ENCODE measurements at regions not wholly inside any gene's neighbourhood (a gene's known extent, or its start where the extent isn't known, plus 50 kb on each side); places are given as distances from the start of the nearest gene placed in this dataset.
"Not testable (repeated sequence)": the region's sequence is repeated elsewhere in the genome, so short reads cannot be mapped to it uniquely, and the experiment has no call there.

- no peaks in the 10 kb centered on the region for H3K9me3 ChIP-seq (replicated peaks; ENCODE audit: low read length)
- peak overlapping the region; percentile 3 for H3K4me2 ChIP-seq (ENCODE audit: low read length)
These were observed 129.9 kb upstream of the TFPI start for GRCh38 chr2:187684174-187684573.

GRCh38 chr2:187686416-187687024, 132.3 kb upstream of the TFPI start:
- no peaks in the 10 kb centered on the region for H3K9me3 ChIP-seq (replicated peaks; ENCODE audit: low read length)
- no peak overlapping the region for H3K9ac ChIP-seq (ENCODE audit: low read depth, low read length)
- H3K36me3 ChIP-seq (ENCODE audit: insufficient read depth, low read length), result no peaks in the 10 kb centered on the region
- H3K4me1 ChIP-seq (ENCODE audit: control insufficient read depth, insufficient read depth, low read length), result peaks cover 16% of the 10 kb centered on the region
- H3K4me3 ChIP-seq (ENCODE audit: low read length), result no peak overlapping the region
- no peak overlapping the region for H3K4me2 ChIP-seq (ENCODE audit: low read length)
- no peaks in the 10 kb centered on the region for H3K27me3 ChIP-seq (ENCODE audit: control insufficient read depth, insufficient read depth, low read length)

More at GRCh38 chr2:187684174-187684573, 129.9 kb upstream of the TFPI start:
- Histone ChIP-seq H3K27me3 (ENCODE audit: control insufficient read depth, insufficient read depth, low read length) (no peaks in the 10 kb centered on the region), H3K36me3 (ENCODE audit: insufficient read depth, low read length) (no peaks in the 10 kb centered on the region), H3K4me3 (ENCODE audit: low read length) (no peak overlapping the region), H3K4me1 (ENCODE audit: control insufficient read depth, insufficient read depth, low read length) (peaks cover 8% of the 10 kb centered on the region), H3K9ac (ENCODE audit: low read depth, low read length) (no peak overlapping the region)

- no peak overlapping the region for H3K4me2 ChIP-seq (ENCODE audit: low read length)
- no peak overlapping the region for H3K4me3 ChIP-seq (ENCODE audit: low read length)
- no peaks in the 10 kb centered on the region for H3K36me3 ChIP-seq (ENCODE audit: insufficient read depth, low read length)
- H3K27me3 ChIP-seq (ENCODE audit: control insufficient read depth, insufficient read depth, low read length), result no peaks in the 10 kb centered on the region
- no peak overlapping the region for H3K9ac ChIP-seq (ENCODE audit: low read depth, low read length)
- H3K4me1 ChIP-seq (ENCODE audit: control insufficient read depth, insufficient read depth, low read length), result peaks cover 16% of the 10 kb centered on the region
- no peaks in the 10 kb centered on the region for H3K9me3 ChIP-seq (replicated peaks; ENCODE audit: low read length)
These were observed 133.3 kb upstream of the TFPI start for GRCh38 chr2:187687585-187687984.

- Histone ChIP-seq H3K27me3 (ENCODE audit: control insufficient read depth, insufficient read depth, low read length) (no peaks in the 10 kb centered on the region), H3K36me3 (ENCODE audit: insufficient read depth, low read length) (no peaks in the 10 kb centered on the region), H3K4me2 (ENCODE audit: low read length) (no peak overlapping the region), H3K9me3 (replicated peaks; ENCODE audit: low read length) (no peaks in the 10 kb centered on the region), H3K9ac (ENCODE audit: low read depth, low read length) (no peak overlapping the region), H3K4me3 (ENCODE audit: low read length) (no peak overlapping the region), H3K4me1 (ENCODE audit: control insufficient read depth, insufficient read depth, low read length) (peaks cover 13% of the 10 kb centered on the region)
These were observed 135.1 kb upstream of the TFPI start for GRCh38 chr2:187689372-187689771.

GRCh38 chr2:187693923-187694322, 139.7 kb upstream of the TFPI start:
- H3K4me2 ChIP-seq (ENCODE audit: low read length), result no peak overlapping the region
- no peak overlapping the region for H3K9ac ChIP-seq (ENCODE audit: low read depth, low read length)
- no peaks in the 10 kb centered on the region for H3K36me3 ChIP-seq (ENCODE audit: insufficient read depth, low read length)
- H3K4me3 ChIP-seq (ENCODE audit: low read length), result no peak overlapping the region
- no peaks in the 10 kb centered on the region for H3K9me3 ChIP-seq (replicated peaks; ENCODE audit: low read length)
- peaks cover 15% of the 10 kb centered on the region for H3K4me1 ChIP-seq (ENCODE audit: control insufficient read depth, insufficient read depth, low read length)
- H3K27me3 ChIP-seq (ENCODE audit: control insufficient read depth, insufficient read depth, low read length), result no peaks in the 10 kb centered on the region

GRCh38 chr2:187696644-187697043, 142.4 kb upstream of the TFPI start:
- not testable (repeated sequence) for H3K27me3 ChIP-seq (ENCODE audit: control insufficient read depth, insufficient read depth, low read length); H3K9me3 ChIP-seq (replicated peaks; ENCODE audit: low read length); H3K9ac ChIP-seq (ENCODE audit: low read depth, low read length); H3K4me2 ChIP-seq (ENCODE audit: low read length); H3K36me3 ChIP-seq (ENCODE audit: insufficient read depth, low read length); H3K4me1 ChIP-seq (ENCODE audit: control insufficient read depth, insufficient read depth, low read length); H3K4me3 ChIP-seq (ENCODE audit: low read length)

GRCh38 chr2:187698374-187699110, 144.3 kb upstream of the TFPI start:
- Histone ChIP-seq H3K4me2 (ENCODE audit: low read length) (no peak overlapping the region), H3K27me3 (ENCODE audit: control insufficient read depth, insufficient read depth, low read length) (no peaks in the 10 kb centered on the region), H3K4me1 (ENCODE audit: control insufficient read depth, insufficient read depth, low read length) (peaks cover 5% of the 10 kb centered on the region), H3K9ac (ENCODE audit: low read depth, low read length) (no peak overlapping the region), H3K9me3 (replicated peaks; ENCODE audit: low read length) (no peaks in the 10 kb centered on the region), H3K36me3 (ENCODE audit: insufficient read depth, low read length) (no peaks in the 10 kb centered on the region), H3K4me3 (ENCODE audit: low read length) (no peak overlapping the region)

- Histone ChIP-seq H3K4me2 (ENCODE audit: low read length) (no peak overlapping the region), H3K9ac (ENCODE audit: low read depth, low read length) (no peak overlapping the region), H3K4me3 (ENCODE audit: low read length) (no peak overlapping the region), H3K9me3 (replicated peaks; ENCODE audit: low read length) (no peaks in the 10 kb centered on the region), H3K4me1 (ENCODE audit: control insufficient read depth, insufficient read depth, low read length) (no peaks in the 10 kb centered on the region), H3K27me3 (ENCODE audit: control insufficient read depth, insufficient read depth, low read length) (no peaks in the 10 kb centered on the region), H3K36me3 (ENCODE audit: insufficient read depth, low read length) (no peaks in the 10 kb centered on the region)
These were observed 147.9 kb upstream of the TFPI start for GRCh38 chr2:187702157-187702556.

- H3K27me3 ChIP-seq (ENCODE audit: control insufficient read depth, insufficient read depth, low read length), result no peaks in the 10 kb centered on the region
- no peak overlapping the region for H3K4me2 ChIP-seq (ENCODE audit: low read length)
- no peak overlapping the region for H3K9ac ChIP-seq (ENCODE audit: low read depth, low read length)
- H3K9me3 ChIP-seq (replicated peaks; ENCODE audit: low read length), result no peaks in the 10 kb centered on the region
- H3K4me3 ChIP-seq (ENCODE audit: low read length), result no peak overlapping the region
- no peaks in the 10 kb centered on the region for H3K36me3 ChIP-seq (ENCODE audit: insufficient read depth, low read length)
- peaks cover 3% of the 10 kb centered on the region for H3K4me1 ChIP-seq (ENCODE audit: control insufficient read depth, insufficient read depth, low read length)
These were observed 154.0 kb upstream of the TFPI start for GRCh38 chr2:187708272-187708671.

GRCh38 chr2:187709065-187709464, 154.8 kb upstream of the TFPI start:
- Histone ChIP-seq H3K4me2 (ENCODE audit: low read length) (no peak overlapping the region), H3K4me1 (ENCODE audit: control insufficient read depth, insufficient read depth, low read length) (peaks cover 3% of the 10 kb centered on the region), H3K27me3 (ENCODE audit: control insufficient read depth, insufficient read depth, low read length) (no peaks in the 10 kb centered on the region), H3K4me3 (ENCODE audit: low read length) (no peak overlapping the region), H3K9ac (ENCODE audit: low read depth, low read length) (no peak overlapping the region), H3K9me3 (replicated peaks; ENCODE audit: low read length) (no peaks in the 10 kb centered on the region), H3K36me3 (ENCODE audit: insufficient read depth, low read length) (no peaks in the 10 kb centered on the region)

- Histone ChIP-seq H3K9ac (ENCODE audit: low read depth, low read length) (no peak overlapping the region), H3K36me3 (ENCODE audit: insufficient read depth, low read length) (no peaks in the 10 kb centered on the region)
These were observed 156.7 kb upstream of the TFPI start for GRCh38 chr2:187710791-187711521.

More at GRCh38 chr2:187710791-187711521, 156.7 kb upstream of the TFPI start:
- Histone ChIP-seq H3K4me1 (ENCODE audit: control insufficient read depth, insufficient read depth, low read length) (peaks cover 3% of the 10 kb centered on the region), H3K4me3 (ENCODE audit: low read length) (no peak overlapping the region), H3K9me3 (replicated peaks; ENCODE audit: low read length) (no peaks in the 10 kb centered on the region), H3K27me3 (ENCODE audit: control insufficient read depth, insufficient read depth, low read length) (no peaks in the 10 kb centered on the region), H3K4me2 (ENCODE audit: low read length) (no peak overlapping the region)
